ENCODE measurements at regions not wholly inside any gene's neighbourhood (a gene's known extent, or its start where the extent isn't known, plus 50 kb on each side); places are given as distances from the start of the nearest gene placed in this dataset.

- no peaks in the 10 kb centered on the region for H3K36me3 ChIP-seq (ENCODE audit: control insufficient read depth, insufficient read depth, low read length)
- no peak for DNase-seq
- H3K9me3 ChIP-seq (replicated peaks; ENCODE audit: control insufficient read depth, low read depth, low read length) = no peaks in the 10 kb centered on the region
- no peak overlapping the region for H3K4me3 ChIP-seq (ENCODE audit: low read length)
- H3K27ac ChIP-seq (ENCODE audit: low read length) = no peak overlapping the region
- H3K4me1 ChIP-seq (ENCODE audit: control insufficient read depth, insufficient read depth, low read length) = no peaks in the 10 kb centered on the region
- no peaks in the 10 kb centered on the region for H3K27me3 ChIP-seq (ENCODE audit: control insufficient read depth, insufficient read depth, low read length)
- WGBS (ENCODE audit: insufficient coverage) = no CpG with 5 or more reads among the region's 1 CpG
These were observed 554.0 kb downstream of the RIT2 start for GRCh38 chr18:42561521-42561920.

GRCh38 chr18:42563995-42564394, 551.5 kb downstream of the RIT2 start:
- no peaks in the 10 kb centered on the region for H3K4me1 ChIP-seq (ENCODE audit: control insufficient read depth, insufficient read depth, low read length)
- no peak overlapping the region for H3K4me3 ChIP-seq (ENCODE audit: low read length)
- 80% methylated on average over 2 of the region's 3 CpGs for WGBS (ENCODE audit: insufficient coverage)
- no peak for DNase-seq
- H3K36me3 ChIP-seq (ENCODE audit: control insufficient read depth, insufficient read depth, low read length) = no peaks in the 10 kb centered on the region
- no peaks in the 10 kb centered on the region for H3K9me3 ChIP-seq (replicated peaks; ENCODE audit: control insufficient read depth, low read depth, low read length)
- no peak overlapping the region for H3K27ac ChIP-seq (ENCODE audit: low read length)
- no peaks in the 10 kb centered on the region for H3K27me3 ChIP-seq (ENCODE audit: control insufficient read depth, insufficient read depth, low read length)

GRCh38 chr18:42564761-42565160, 550.7 kb downstream of the RIT2 start:
- Histone ChIP-seq H3K4me1 (ENCODE audit: control insufficient read depth, insufficient read depth, low read length) (no peaks in the 10 kb centered on the region), H3K27me3 (ENCODE audit: control insufficient read depth, insufficient read depth, low read length) (no peaks in the 10 kb centered on the region), H3K27ac (ENCODE audit: low read length) (no peak overlapping the region), H3K36me3 (ENCODE audit: control insufficient read depth, insufficient read depth, low read length) (no peaks in the 10 kb centered on the region), H3K4me3 (ENCODE audit: low read length) (no peak overlapping the region), H3K9me3 (replicated peaks; ENCODE audit: control insufficient read depth, low read depth, low read length) (no peaks in the 10 kb centered on the region)
- peak; percentile 5 for DNase-seq
- 83% methylated on average over 1 of the region's 1 CpG for WGBS (ENCODE audit: insufficient coverage)

DNA sequence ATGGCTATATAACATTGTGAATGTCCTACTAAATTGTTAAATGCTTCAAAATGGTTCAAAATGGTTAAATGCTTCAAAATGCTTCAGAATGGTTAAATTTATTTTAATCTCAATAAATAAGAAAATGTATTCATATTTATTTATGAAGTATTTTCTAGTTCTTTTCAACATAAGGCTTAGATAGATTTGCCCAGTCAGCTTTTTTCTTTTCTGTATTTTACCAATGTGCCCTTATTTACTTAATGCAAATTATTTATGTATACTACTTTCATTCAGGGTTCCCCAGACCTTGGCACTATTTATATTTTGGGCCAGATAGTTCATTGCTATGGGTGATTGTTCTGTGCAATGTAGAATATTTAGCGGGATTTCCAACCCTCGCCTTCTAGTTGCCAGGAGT, 546.7 kb downstream of the RIT2 start:
- Histone ChIP-seq H3K4me1 (ENCODE audit: control insufficient read depth, insufficient read depth, low read length) (no peaks in the 10 kb centered on the region), H3K27ac (ENCODE audit: low read length) (no peak overlapping the region), H3K36me3 (ENCODE audit: control insufficient read depth, insufficient read depth, low read length) (no peaks in the 10 kb centered on the region), H3K27me3 (ENCODE audit: control insufficient read depth, insufficient read depth, low read length) (no peaks in the 10 kb centered on the region), H3K4me3 (ENCODE audit: low read length) (no peak overlapping the region), H3K9me3 (replicated peaks; ENCODE audit: control insufficient read depth, low read depth, low read length) (no peaks in the 10 kb centered on the region)
- no CpG with 5 or more reads among the region's 2 CpGs for WGBS (ENCODE audit: insufficient coverage)
- DNase-seq = no peak

GRCh38 chr18:42574871-42575270, 540.6 kb downstream of the RIT2 start:
- 50% methylated on average over 1 of the region's 4 CpGs for WGBS (ENCODE audit: insufficient coverage)
- Histone ChIP-seq H3K27me3 (ENCODE audit: control insufficient read depth, insufficient read depth, low read length) (no peaks in the 10 kb centered on the region), H3K27ac (ENCODE audit: low read length) (no peak overlapping the region), H3K36me3 (ENCODE audit: control insufficient read depth, insufficient read depth, low read length) (no peaks in the 10 kb centered on the region), H3K4me3 (ENCODE audit: low read length) (no peak overlapping the region), H3K4me1 (ENCODE audit: control insufficient read depth, insufficient read depth, low read length) (no peaks in the 10 kb centered on the region), H3K9me3 (replicated peaks; ENCODE audit: control insufficient read depth, low read depth, low read length) (no peaks in the 10 kb centered on the region)
- DNase-seq = no peak

- Histone ChIP-seq H3K4me1 (ENCODE audit: control insufficient read depth, insufficient read depth, low read length) (no peaks in the 10 kb centered on the region), H3K36me3 (ENCODE audit: control insufficient read depth, insufficient read depth, low read length) (no peaks in the 10 kb centered on the region), H3K9me3 (replicated peaks; ENCODE audit: control insufficient read depth, low read depth, low read length) (no peaks in the 10 kb centered on the region), H3K27me3 (ENCODE audit: control insufficient read depth, insufficient read depth, low read length) (no peaks in the 10 kb centered on the region), H3K4me3 (ENCODE audit: low read length) (no peak overlapping the region), H3K27ac (ENCODE audit: low read length) (no peak overlapping the region)
- peak; percentile 11 for DNase-seq
These were observed 539.4 kb downstream of the RIT2 start for GRCh38 chr18:42576124-42576523.

GRCh38 chr18:42578792-42579191, 536.7 kb downstream of the RIT2 start:
- Histone ChIP-seq H3K27ac (ENCODE audit: low read length) (no peak overlapping the region), H3K9me3 (replicated peaks; ENCODE audit: control insufficient read depth, low read depth, low read length) (no peaks in the 10 kb centered on the region), H3K36me3 (ENCODE audit: control insufficient read depth, insufficient read depth, low read length) (no peaks in the 10 kb centered on the region), H3K4me3 (ENCODE audit: low read length) (no peak overlapping the region), H3K4me1 (ENCODE audit: control insufficient read depth, insufficient read depth, low read length) (no peaks in the 10 kb centered on the region), H3K27me3 (ENCODE audit: control insufficient read depth, insufficient read depth, low read length) (no peaks in the 10 kb centered on the region)
- DNase-seq = no peak

GRCh38 chr18:42582266-42582665, 533.2 kb downstream of the RIT2 start:
- no CpG with 5 or more reads among the region's 1 CpG for WGBS (ENCODE audit: insufficient coverage)
- Histone ChIP-seq H3K9me3 (replicated peaks; ENCODE audit: control insufficient read depth, low read depth, low read length) (no peaks in the 10 kb centered on the region), H3K27ac (ENCODE audit: low read length) (no peak overlapping the region), H3K4me1 (ENCODE audit: control insufficient read depth, insufficient read depth, low read length) (no peaks in the 10 kb centered on the region), H3K27me3 (ENCODE audit: control insufficient read depth, insufficient read depth, low read length) (no peaks in the 10 kb centered on the region), H3K36me3 (ENCODE audit: control insufficient read depth, insufficient read depth, low read length) (no peaks in the 10 kb centered on the region), H3K4me3 (ENCODE audit: low read length) (no peak overlapping the region)
- DNase-seq = no peak

DNA sequence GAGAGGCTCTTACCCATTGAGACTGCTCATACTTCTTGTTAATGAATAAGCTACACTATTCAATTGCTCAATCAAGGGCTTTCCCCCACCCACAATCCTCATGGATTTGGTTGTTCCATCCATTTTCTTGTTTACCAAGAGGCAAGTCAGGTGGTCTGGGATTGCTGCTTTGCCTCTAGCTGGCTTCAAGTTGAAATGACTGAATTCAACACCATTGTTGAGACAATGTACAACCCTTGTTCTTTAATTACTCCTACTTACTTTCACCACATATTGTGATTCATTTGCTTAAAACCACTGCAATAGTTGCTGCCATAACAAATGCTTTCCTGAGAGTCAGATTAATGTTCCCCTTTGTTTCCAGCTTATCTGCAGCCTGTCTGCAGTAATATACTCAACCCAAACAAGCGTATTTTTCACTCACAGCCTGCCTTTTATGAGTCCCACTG, 532.2 kb downstream of the RIT2 start:
- DNase-seq = no peak
- Histone ChIP-seq H3K27ac (ENCODE audit: low read length) (no peak overlapping the region), H3K9me3 (replicated peaks; ENCODE audit: control insufficient read depth, low read depth, low read length) (no peaks in the 10 kb centered on the region), H3K36me3 (ENCODE audit: control insufficient read depth, insufficient read depth, low read length) (no peaks in the 10 kb centered on the region), H3K4me1 (ENCODE audit: control insufficient read depth, insufficient read depth, low read length) (no peaks in the 10 kb centered on the region), H3K27me3 (ENCODE audit: control insufficient read depth, insufficient read depth, low read length) (no peaks in the 10 kb centered on the region), H3K4me3 (ENCODE audit: low read length) (no peak overlapping the region)
- 38% methylated on average over 1 of the region's 1 CpG for WGBS (ENCODE audit: insufficient coverage)

- H3K27ac ChIP-seq (ENCODE audit: low read length) = no peak overlapping the region
- H3K36me3 ChIP-seq (ENCODE audit: control insufficient read depth, insufficient read depth, low read length) = no peaks in the 10 kb centered on the region
- no peak overlapping the region for H3K4me3 ChIP-seq (ENCODE audit: low read length)
- H3K4me1 ChIP-seq (ENCODE audit: control insufficient read depth, insufficient read depth, low read length) = no peaks in the 10 kb centered on the region
- WGBS (ENCODE audit: insufficient coverage) = no CpG with 5 or more reads among the region's 2 CpGs
- H3K9me3 ChIP-seq (replicated peaks; ENCODE audit: control insufficient read depth, low read depth, low read length) = no peaks in the 10 kb centered on the region
- no peaks in the 10 kb centered on the region for H3K27me3 ChIP-seq (ENCODE audit: control insufficient read depth, insufficient read depth, low read length)
- no peak for DNase-seq
These were observed 528.9 kb downstream of the RIT2 start for GRCh38 chr18:42586601-42587000.

GRCh38 chr18:42588786-42589185, 526.7 kb downstream of the RIT2 start:
- H3K4me1 ChIP-seq (ENCODE audit: control insufficient read depth, insufficient read depth, low read length) = no peaks in the 10 kb centered on the region
- H3K27me3 ChIP-seq (ENCODE audit: control insufficient read depth, insufficient read depth, low read length) = no peaks in the 10 kb centered on the region
- peak; percentile 76 for DNase-seq
- no peak overlapping the region for H3K4me3 ChIP-seq (ENCODE audit: low read length)
- no peak overlapping the region for H3K27ac ChIP-seq (ENCODE audit: low read length)
- H3K9me3 ChIP-seq (replicated peaks; ENCODE audit: control insufficient read depth, low read depth, low read length) = no peaks in the 10 kb centered on the region
- no CpG with 5 or more reads among the region's 3 CpGs for WGBS (ENCODE audit: insufficient coverage)
- no peaks in the 10 kb centered on the region for H3K36me3 ChIP-seq (ENCODE audit: control insufficient read depth, insufficient read depth, low read length)

Measured in muscle of leg (tissue), 3 donors.